Endodermal cell (in vitro differentiated cells): ENCODE measurements at regions not wholly inside any gene's neighbourhood (a gene's known extent, or its start where the extent isn't known, plus 50 kb on each side); places are given as distances from the start of the nearest gene placed in this dataset.

Source experiments
- DNase-seq: peaks from one replicate; pipeline ENCODE4 v3.0.0-alpha.2; 2017
- H3K27ac ChIP-seq: 2 replicates; pipeline ENCODE4 v1.5.1; 2013; ENCODE audit warnings: mild to moderate bottlenecking, low read depth, low read length, moderate library complexity
- H3K27me3 ChIP-seq: 2 replicates; pipeline ENCODE4 v1.6.1; 2013; ENCODE audit warnings: mild to moderate bottlenecking, low read length, moderate library complexity; ENCODE audit not compliant: insufficient read depth, control insufficient read depth, poor library complexity, severe bottlenecking
- H3K36me3 ChIP-seq: 2 replicates; pipeline ENCODE4 v1.7.0; 2013; ENCODE audit warnings: mild to moderate bottlenecking, low read length, moderate library complexity; ENCODE audit not compliant: control insufficient read depth, insufficient read depth
- H3K4me1 ChIP-seq: one replicate; pipeline ENCODE4 v1.7.0; 2013; ENCODE audit warnings: low read length; ENCODE audit not compliant: control insufficient read depth, insufficient read depth
- H3K4me3 ChIP-seq: 2 replicates; pipeline ENCODE4 v1.5.1; 2013; ENCODE audit warnings: mild to moderate bottlenecking, low read length, moderate library complexity
- H3K9ac ChIP-seq: 2 replicates; pipeline ENCODE4 v1.6.1; 2013; ENCODE audit warnings: mild to moderate bottlenecking, low read length, moderate library complexity; ENCODE audit not compliant: poor library complexity, severe bottlenecking; ENCODE audit errors: extremely low read depth
- H3K9me3 ChIP-seq: 2 replicates; pipeline ENCODE4 v1.6.1; 2013; ENCODE audit warnings: mild to moderate bottlenecking, low read length, moderate library complexity; ENCODE audit not compliant: control insufficient read depth
- H3K27ac Mint-ChIP-seq: 2 replicates; pipeline ENCODE4 v1.8.0; 2020; ENCODE audit warnings: mixed read lengths
- H3K27me3 Mint-ChIP-seq: 2 replicates; pipeline ENCODE4 v1.8.0; 2021; ENCODE audit warnings: mild to moderate bottlenecking, mixed read lengths; ENCODE audit not compliant: insufficient read depth
- H3K36me3 Mint-ChIP-seq: 2 replicates; pipeline ENCODE4 v1.8.0; 2020; ENCODE audit warnings: low read depth, mixed read lengths
- H3K4me1 Mint-ChIP-seq: 2 replicates; pipeline ENCODE4 v1.8.0; 2020; ENCODE audit warnings: mixed read lengths
- H3K4me3 Mint-ChIP-seq: 2 replicates; pipeline ENCODE4 v1.8.0; 2020; ENCODE audit warnings: mild to moderate bottlenecking, moderate library complexity, mixed read lengths
- H3K9me3 Mint-ChIP-seq: 2 replicates; pipeline ENCODE4 v1.8.0; 2020; ENCODE audit warnings: mild to moderate bottlenecking, mixed read lengths
- WGBS, 2 experiments: methylation state at CpG; one replicate each; pipeline versions ENCODE4 v1.1.5 to v1.1.7; 2013; ENCODE audit warnings: missing lambda C conversion rate in 2 of 2, mixed read lengths in 1 of 2; ENCODE audit not compliant: insufficient coverage in 1 of 2, insufficient read length in 1 of 2; 5-methylcytosine and 5-hydroxymethylcytosine counted together
- TF ChIP-seq, protein P1 (sequence below): fragments of 200-600 bp; sonication (generic); conservative IDR thresholded peaks from 2 replicates; pipeline ENCODE4 v1.5.0; 2021; ENCODE audit warnings: antibody characterized with exemption, mild to moderate bottlenecking

DNA sequence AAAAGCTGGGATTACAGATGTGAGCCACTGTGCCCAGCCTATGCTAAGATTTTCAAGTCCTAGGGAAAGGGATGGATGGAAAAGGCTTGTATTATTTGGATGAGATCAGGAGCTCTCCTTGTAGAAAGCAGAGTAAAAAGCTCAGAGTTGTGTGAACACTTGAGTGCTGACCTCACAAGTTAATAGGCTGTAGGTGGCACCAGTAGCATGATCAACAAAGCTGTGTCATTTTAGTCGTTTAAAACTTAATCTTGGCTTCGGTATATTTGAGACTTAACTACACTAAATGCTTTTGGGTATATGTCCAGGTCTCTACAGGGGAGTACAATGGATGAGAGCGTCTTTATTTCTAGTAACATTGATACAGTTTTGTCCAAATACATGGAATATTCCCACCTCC, 264.2 kb downstream of the TMEM38B start:
- 88 to 93% methylated on average over 2 to 3 of the region's 3 CpGs for WGBS, 2 experiments
- Histone ChIP-seq H3K9ac (no peak overlapping the region), H3K27ac (no peak overlapping the region), H3K4me3 (no peak overlapping the region), H3K27me3 (no peaks in the 10 kb centered on the region), H3K9me3 (no peaks in the 10 kb centered on the region), H3K4me1 (no peaks in the 10 kb centered on the region), H3K36me3 (no peaks in the 10 kb centered on the region)
- DNase-seq = no peak
- TF ChIP-seq, protein P1, sequence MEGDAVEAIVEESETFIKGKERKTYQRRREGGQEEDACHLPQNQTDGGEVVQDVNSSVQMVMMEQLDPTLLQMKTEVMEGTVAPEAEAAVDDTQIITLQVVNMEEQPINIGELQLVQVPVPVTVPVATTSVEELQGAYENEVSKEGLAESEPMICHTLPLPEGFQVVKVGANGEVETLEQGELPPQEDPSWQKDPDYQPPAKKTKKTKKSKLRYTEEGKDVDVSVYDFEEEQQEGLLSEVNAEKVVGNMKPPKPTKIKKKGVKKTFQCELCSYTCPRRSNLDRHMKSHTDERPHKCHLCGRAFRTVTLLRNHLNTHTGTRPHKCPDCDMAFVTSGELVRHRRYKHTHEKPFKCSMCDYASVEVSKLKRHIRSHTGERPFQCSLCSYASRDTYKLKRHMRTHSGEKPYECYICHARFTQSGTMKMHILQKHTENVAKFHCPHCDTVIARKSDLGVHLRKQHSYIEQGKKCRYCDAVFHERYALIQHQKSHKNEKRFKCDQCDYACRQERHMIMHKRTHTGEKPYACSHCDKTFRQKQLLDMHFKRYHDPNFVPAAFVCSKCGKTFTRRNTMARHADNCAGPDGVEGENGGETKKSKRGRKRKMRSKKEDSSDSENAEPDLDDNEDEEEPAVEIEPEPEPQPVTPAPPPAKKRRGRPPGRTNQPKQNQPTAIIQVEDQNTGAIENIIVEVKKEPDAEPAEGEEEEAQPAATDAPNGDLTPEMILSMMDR = no peak
- no peak overlapping the region for H3K27ac Mint-ChIP-seq
- H3K9me3 Mint-ChIP-seq = no peaks in the 10 kb centered on the region
- H3K27me3 Mint-ChIP-seq = no peaks in the 10 kb centered on the region
- peaks cover 17% of the 10 kb centered on the region for H3K4me1 Mint-ChIP-seq
- no peak overlapping the region for H3K4me3 Mint-ChIP-seq
- H3K36me3 Mint-ChIP-seq = no peaks in the 10 kb centered on the region

DNA sequence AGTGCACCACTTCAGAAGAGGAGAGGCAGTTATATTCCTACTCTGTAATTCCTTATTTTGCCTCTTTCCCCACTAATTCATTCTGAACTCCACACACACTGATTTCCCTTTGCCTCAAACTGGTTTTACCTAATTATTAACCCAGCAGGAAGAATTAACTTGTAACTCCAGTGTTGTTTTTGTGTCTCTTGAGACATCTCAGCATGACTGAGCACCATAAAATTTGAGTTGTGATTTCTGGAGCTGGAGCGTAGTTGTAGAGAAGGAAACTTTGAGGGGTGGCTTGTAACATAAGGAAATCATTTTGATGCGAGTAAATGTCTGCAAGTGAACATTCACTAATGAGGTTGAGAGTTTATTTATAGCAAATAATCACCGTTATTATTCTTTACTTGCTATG, 265.2 kb downstream of the TMEM38B start:
- no peaks in the 10 kb centered on the region for H3K36me3 Mint-ChIP-seq
- no peak overlapping the region for H3K9ac ChIP-seq
- H3K27me3 Mint-ChIP-seq = no peaks in the 10 kb centered on the region
- peaks cover 18% of the 10 kb centered on the region for H3K4me1 Mint-ChIP-seq
- H3K27me3 ChIP-seq = no peaks in the 10 kb centered on the region
- WGBS, 2 experiments = 94 to 100% methylated on average over 1 to 3 of the region's 3 CpGs
- no peak overlapping the region for H3K4me3 ChIP-seq
- DNase-seq = no peak
- no peaks in the 10 kb centered on the region for H3K9me3 Mint-ChIP-seq
- TF ChIP-seq, protein P1 = no peak
- no peaks in the 10 kb centered on the region for H3K9me3 ChIP-seq
- H3K4me1 ChIP-seq = no peaks in the 10 kb centered on the region
- no peaks in the 10 kb centered on the region for H3K36me3 ChIP-seq
- no peak overlapping the region for H3K27ac Mint-ChIP-seq
- no peak overlapping the region for H3K4me3 Mint-ChIP-seq
- H3K27ac ChIP-seq = no peak overlapping the region

DNA sequence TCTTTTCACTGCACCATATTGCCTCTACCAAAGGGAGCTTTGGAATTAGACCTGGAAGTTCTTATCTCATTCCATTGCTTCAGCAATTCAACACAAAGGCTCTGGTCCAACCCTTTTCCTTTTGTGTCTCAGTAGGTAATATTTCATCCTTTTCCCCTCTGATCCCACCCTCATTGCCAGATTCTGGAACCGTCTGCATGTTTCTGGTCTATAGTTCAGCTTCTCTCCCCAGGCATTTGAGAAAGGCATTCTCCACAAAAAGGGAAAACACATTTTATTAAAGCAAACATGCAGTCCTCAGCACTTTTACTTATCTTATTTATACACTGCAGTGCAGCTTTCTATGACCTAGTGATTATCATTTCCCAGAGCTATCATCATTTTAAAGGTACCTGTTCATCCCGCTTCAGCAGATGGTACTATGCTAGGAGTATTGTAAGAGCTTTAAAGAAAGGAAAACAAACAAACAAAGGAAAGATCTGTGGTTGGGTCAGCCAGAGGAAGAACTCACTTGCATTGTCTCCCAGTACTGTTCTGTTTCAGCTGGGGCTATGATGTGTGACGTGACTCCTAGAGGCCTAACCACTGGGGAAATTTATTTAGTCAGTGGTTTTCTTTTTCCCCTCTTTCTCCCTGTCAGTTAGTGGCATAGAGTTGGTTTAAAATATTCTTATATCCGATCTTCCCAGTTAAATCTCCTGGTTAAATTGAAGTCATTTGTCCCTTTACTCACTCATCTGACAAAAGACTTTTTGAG, 269.2 kb downstream of the TMEM38B start:
- H3K9ac ChIP-seq = no peak overlapping the region
- no peak overlapping the region for H3K27ac ChIP-seq
- peaks cover 12% of the 10 kb centered on the region for H3K4me1 Mint-ChIP-seq
- TF ChIP-seq, protein P1 = no peak
- 80 to 88% methylated on average over 1 to 4 of the region's 4 CpGs for WGBS, 2 experiments
- H3K27ac Mint-ChIP-seq = no peak overlapping the region
- no peaks in the 10 kb centered on the region for H3K27me3 Mint-ChIP-seq
- DNase-seq = no peak
- H3K36me3 ChIP-seq = no peaks in the 10 kb centered on the region
- peaks cover 4% of the 10 kb centered on the region for H3K4me1 ChIP-seq
- no peaks in the 10 kb centered on the region for H3K27me3 ChIP-seq
- H3K9me3 ChIP-seq = no peaks in the 10 kb centered on the region
- H3K9me3 Mint-ChIP-seq = no peaks in the 10 kb centered on the region
- H3K4me3 ChIP-seq = no peak overlapping the region
- H3K36me3 Mint-ChIP-seq = no peaks in the 10 kb centered on the region
- no peak overlapping the region for H3K4me3 Mint-ChIP-seq
